ENCODE measurements at regions not wholly inside any gene's neighbourhood (a gene's known extent, or its start where the extent isn't known, plus 50 kb on each side); places are given as distances from the start of the nearest gene placed in this dataset.

DNA sequence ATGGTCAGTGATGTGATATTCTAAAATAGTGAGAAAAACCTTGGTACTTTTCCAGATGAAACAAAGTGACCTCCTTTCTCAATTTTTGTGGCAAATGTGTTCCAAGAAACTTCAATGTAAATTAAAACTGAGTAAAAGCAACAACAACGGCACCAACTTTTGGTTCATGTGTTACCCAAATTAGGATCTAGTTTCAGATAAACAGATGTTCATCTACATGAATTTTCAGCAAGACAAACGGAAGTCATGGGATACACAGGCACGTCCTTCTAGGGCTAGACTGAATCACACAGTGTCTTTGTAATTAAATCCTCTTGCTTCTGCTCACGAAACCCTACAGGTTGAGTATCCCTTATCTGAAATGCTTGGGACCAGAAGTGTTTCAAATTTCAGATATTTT is 915.2 kb downstream of the TFAP2A start:
- no peak for DNase-seq
- TF ChIP-seq POLR2A (IDR thresholded peaks at IDR 0.05; ENCODE audit: low read length) (no peak), GATA1 (IDR thresholded peaks at IDR 0.05; ENCODE audit: low read depth, low read length) (no peak)

DNA sequence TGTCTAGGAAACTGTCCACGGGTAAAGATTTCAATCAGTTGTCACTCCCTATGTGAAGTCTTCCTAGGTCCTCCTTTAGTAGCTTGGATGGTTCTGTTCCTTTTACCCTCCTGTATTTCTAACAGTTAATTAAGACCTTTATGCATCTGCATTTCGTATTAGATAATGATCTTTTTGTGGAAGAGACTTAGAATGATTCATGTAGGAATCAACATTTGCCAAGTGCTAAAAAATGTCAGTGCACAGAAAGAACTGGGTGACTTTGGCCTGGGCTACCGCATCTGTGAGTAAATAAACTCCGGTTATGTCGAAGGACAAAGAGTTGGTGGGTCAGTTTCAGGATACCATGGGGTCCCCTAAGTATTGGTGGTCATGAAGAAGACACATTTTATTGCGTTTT is 918.0 kb downstream of the TFAP2A start:
- no peak for DNase-seq
- TF ChIP-seq GATA1 (IDR thresholded peaks at IDR 0.05; ENCODE audit: low read depth, low read length), result no peak

DNA sequence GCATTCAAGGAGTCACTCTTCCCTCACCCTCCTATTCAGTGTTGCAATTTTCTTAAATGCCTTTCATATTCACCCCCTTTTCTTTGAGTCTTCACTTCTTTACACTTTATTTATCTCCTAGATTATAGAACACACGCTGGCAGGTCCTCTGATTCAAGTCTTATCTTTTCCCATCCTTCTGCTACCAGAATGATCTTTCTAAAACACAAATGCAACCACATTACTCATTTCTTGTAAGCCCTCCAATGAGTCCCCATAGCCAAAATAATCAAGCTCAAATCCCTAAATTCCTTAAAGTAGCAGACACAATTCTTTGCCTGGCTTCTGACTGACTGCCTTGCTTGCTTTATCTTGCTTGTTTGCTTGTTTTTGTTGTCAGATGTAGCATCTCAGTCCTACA is 920.0 kb downstream of the TFAP2A start:
- no peak for DNase-seq
- TF ChIP-seq POLR2A (IDR thresholded peaks at IDR 0.05; ENCODE audit: low read length), result no peak
- TF ChIP-seq GATA1 (IDR thresholded peaks at IDR 0.05; ENCODE audit: low read depth, low read length), result no peak

DNA sequence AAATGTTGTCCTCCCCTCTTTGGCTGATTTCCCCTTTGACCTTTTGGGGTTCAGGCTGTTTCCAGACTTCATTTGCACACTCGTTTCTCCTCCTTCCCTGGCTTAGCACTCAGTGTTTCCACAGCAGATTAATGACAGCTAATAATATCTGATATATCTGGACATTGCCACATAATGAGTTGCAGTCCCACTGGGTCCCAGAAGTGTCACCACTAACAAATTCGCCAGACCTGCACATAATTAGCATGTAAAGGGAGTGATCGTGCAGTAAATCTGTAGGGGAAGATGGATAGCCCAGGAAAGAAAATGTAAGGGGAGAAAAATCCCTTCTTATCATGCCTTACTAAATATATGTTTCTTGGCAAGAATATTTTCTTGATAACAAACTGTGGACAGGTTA is 922.1 kb downstream of the TFAP2A start:
- TF ChIP-seq POLR2A (IDR thresholded peaks at IDR 0.05; ENCODE audit: low read length) (no peak), GATA1 (IDR thresholded peaks at IDR 0.05; ENCODE audit: low read depth, low read length) (no peak)
- DNase-seq, result no peak

DNA sequence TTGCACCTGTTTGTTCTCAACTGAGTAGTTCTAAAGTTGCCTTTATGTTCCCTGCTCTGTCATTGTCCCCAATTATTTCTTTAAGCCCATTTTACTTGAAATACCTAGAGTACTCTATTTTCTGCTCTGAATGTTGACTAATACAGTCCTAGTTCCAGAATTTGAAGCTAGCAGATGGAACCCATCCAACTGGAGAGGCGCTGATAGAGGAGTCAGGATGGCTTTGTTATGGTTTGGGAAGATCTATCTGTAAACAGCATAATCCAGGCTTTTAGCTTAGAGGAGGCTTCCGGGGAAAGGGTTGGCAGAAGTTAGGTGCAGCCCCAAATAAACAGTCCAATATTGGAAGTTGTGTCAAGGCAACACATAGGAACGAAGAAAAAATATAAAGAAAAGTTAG is 927.7 kb downstream of the TFAP2A start:
- TF ChIP-seq POLR2A (IDR thresholded peaks at IDR 0.05; ENCODE audit: low read length) (no peak), GATA1 (IDR thresholded peaks at IDR 0.05; ENCODE audit: low read depth, low read length) (no peak)
- DNase-seq, result no peak

DNA sequence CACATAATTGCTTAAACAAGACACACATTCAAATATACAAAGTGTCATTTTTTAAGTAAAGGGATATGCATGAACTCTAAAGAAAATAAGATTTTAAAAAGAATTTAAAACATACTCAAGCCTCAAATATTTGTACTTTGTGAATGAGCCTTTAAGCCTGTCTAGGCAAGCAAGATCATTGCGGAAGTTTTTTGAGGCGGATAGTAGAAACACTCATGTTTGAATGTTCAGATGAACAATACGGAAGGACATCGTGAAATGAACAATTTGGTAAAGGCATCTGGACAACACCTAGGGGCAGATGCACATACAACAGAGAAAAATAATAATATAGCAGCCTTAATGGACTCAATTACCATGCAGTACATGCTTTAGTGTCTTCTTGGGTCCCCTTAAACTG is 928.9 kb downstream of the TFAP2A start:
- TF ChIP-seq POLR2A (IDR thresholded peaks at IDR 0.05; ENCODE audit: low read length) (no peak), GATA1 (IDR thresholded peaks at IDR 0.05; ENCODE audit: low read depth, low read length) (no peak)
- DNase-seq, result no peak

DNA sequence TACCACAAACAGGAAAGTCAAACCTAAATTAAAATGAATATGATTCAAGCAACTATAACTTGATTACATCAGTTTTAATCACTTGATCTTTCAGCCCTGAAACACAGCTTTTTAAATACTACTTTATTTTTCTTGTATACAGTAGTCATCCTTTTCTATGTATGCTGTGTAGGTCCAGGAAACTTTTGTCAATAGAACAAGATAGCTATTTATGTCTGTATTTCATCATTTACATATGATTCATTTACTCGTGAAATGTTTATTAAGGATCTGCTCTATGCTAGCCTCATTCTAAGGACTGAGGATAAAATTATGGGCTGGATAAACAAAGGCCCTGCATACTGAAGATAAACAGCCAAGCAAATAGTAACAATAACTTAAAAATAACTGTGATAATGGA is 930.2 kb downstream of the TFAP2A start:
- DNase-seq, result no peak
- TF ChIP-seq GATA1 (IDR thresholded peaks at IDR 0.05; ENCODE audit: low read depth, low read length) (no peak), POLR2A (IDR thresholded peaks at IDR 0.05; ENCODE audit: low read length) (no peak)

DNA sequence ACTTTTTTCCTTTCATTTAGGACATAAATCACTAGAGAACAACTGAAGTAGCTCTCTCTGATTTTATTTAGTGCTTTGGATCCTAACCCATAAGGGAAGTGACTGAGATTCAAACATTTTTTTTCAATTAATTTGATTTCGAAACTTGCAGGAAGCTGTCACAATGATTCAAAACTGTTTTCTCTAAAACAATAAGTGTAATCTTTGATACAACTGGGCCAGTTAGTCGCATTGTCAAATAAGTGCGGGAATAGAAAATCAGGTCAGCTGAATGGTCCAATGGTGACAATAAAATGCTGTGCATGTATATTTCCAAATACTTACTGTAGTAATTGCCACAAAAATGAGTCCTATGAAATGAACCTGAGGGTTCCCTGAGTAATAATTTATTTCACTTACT is 930.8 kb downstream of the TFAP2A start:
- TF ChIP-seq GATA1 (IDR thresholded peaks at IDR 0.05; ENCODE audit: low read depth, low read length) (no peak), POLR2A (IDR thresholded peaks at IDR 0.05; ENCODE audit: low read length) (no peak)
- DNase-seq, result no peak

DNA sequence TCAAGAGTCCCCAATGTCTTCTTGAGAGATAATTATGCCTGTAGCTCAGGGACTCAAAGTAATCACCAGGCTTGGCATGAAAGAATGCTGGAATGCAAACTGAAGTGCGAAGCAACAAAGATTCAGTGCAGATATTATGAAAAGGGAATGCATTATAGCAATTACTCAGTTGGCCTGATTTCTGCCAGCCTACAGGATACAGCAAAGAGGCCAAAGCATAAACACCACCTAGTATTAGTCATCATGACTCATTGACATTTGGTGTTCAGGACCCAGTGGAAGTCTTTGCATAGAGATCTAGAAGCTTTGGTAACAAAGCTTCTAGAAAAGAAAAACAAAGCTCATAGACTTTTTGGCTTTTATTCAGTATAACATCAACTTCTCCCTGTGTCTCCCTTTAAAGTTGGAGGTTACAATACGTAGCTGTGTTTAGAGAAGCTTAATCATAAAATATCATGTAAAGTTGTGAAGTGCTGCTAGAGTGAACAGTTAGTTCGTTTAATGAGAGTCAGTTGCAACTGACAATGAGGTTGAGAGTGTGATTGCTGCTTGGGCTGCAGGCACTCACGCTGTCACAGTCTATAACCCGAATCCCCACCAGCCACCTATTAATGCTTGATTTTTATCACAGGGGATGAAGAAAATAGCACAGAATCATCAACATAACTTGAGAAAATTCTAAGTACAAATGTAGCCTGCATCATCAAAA is 932.7 kb downstream of the TFAP2A start:
- DNase-seq, result no peak
- TF ChIP-seq GATA1 (IDR thresholded peaks at IDR 0.05; ENCODE audit: low read depth, low read length) (no peak), POLR2A (IDR thresholded peaks at IDR 0.05; ENCODE audit: low read length) (no peak)

DNA sequence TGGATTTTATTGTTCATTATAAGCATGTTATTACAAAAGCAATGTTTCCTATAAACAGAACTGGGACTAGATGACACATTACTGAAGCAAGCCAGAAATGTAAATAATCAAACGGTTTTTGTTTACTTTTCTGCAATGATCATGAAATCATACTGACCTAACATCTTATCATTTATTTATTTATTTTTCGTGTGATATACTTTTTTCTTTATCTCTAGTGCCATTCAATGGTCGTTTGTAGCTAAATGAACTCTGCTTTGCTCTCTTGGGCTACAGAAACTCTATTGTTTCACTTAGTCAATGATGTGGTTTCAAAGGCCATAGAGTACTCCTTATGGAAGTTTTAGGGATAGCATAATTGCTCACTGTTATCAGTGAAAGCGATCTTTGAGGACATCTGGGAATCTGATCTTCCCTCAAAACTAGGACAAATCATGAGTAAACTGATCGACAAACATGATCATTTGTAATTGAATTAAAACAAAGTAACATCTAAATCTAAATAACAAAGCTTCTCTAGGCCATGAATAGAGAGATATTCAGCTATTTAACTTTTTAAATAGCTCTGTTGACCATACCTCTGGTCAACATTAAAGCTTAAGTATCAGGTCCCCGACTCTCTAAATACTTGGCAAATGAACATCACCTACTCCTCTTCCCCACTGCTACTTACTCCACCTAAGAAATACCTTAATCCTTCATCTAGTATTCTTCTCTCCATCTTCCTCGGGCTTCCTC is 933.4 kb downstream of the TFAP2A start:
- no peak for TF ChIP-seq GATA1 (IDR thresholded peaks at IDR 0.05; ENCODE audit: low read depth, low read length)
- TF ChIP-seq POLR2A (IDR thresholded peaks at IDR 0.05; ENCODE audit: low read length), result no peak
- no peak for DNase-seq

DNA sequence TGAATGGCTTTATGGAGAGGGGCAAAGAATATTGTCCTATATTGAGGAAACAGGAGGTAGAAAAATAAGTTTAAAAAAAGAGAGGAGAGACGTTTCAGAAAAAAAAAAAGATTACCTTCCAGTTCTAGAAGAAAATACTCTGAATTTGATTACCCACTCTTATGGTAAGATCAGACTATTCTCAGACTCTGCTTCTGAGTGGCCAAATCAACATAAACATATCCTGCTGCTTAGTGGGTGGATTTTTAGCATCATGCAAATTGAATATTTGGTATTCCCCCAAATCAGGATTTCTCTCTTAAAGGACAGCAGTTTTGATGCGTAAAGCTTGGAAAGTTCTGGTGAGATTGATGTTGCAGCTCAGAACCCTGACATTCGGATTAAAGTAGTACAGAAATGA is 946.6 kb downstream of the TFAP2A start:
- DNase-seq, result no peak
- TF ChIP-seq POLR2A (IDR thresholded peaks at IDR 0.05; ENCODE audit: low read length) (no peak), GATA1 (IDR thresholded peaks at IDR 0.05; ENCODE audit: low read depth, low read length) (no peak)

DNA sequence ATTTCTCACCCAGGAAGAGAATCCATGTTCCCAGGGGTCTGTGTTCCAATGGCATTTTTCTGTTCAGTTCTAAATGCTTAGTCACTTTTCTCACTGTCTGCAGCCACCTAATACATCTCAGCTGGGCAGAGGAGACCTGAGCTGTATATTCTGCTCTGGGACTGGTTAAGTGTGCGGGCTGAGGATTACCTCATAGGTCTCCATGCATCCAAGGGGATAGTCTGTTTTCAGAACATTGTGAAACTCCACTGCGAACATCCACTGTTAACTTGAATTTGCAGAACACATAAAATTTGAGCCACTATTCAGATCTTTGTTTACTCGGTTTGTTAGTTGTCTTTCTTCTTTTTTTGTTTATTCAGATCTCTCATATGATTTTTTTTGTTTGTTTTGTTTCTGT is 947.1 kb downstream of the TFAP2A start:
- no peak for DNase-seq
- TF ChIP-seq POLR2A (IDR thresholded peaks at IDR 0.05; ENCODE audit: low read length), result no peak
- TF ChIP-seq GATA1 (IDR thresholded peaks at IDR 0.05; ENCODE audit: low read depth, low read length), result no peak

DNA sequence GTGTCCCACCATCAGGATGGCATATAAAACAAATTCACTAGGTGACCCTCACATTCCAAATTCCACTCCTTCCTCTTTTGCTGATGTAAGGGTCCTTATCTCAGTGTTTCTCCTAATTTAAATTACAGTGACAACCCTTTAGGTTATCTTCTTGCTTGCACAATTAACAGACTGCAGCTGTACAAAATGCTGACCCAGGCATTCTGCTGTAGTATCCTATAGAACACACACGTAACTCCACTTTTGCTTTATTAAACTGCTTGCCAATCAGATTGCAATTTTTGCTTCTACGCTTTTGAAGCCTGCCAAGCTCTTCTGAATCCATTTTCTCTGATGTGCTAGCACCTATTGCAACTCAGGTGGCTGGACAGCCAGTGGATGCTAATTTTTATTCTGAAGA is 950.3 kb downstream of the TFAP2A start:
- no peak for TF ChIP-seq POLR2A (IDR thresholded peaks at IDR 0.05; ENCODE audit: low read length)
- no peak for TF ChIP-seq GATA1 (IDR thresholded peaks at IDR 0.05; ENCODE audit: low read depth, low read length)
- DNase-seq, result no peak

DNA sequence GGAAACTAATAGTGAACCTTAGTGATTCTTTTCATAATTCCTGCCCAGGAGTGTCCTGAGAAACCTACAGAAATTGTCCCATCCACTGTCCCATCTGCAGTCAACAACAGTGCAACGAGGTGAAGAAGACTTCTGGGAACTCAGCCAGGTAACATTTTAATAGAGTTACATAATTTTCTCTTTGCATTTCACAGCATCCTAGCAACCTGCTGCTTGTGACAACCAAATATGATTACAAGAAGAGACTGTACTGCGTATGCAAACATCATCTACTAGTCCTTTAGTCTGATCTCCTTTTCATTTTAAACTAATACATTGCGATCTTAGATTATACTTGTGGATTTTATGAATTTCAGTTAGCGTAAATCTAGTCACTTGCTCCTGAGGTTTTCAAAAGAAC is 951.6 kb downstream of the TFAP2A start:
- no peak for DNase-seq
- TF ChIP-seq GATA1 (IDR thresholded peaks at IDR 0.05; ENCODE audit: low read depth, low read length) (no peak), POLR2A (IDR thresholded peaks at IDR 0.05; ENCODE audit: low read length) (no peak)

DNA sequence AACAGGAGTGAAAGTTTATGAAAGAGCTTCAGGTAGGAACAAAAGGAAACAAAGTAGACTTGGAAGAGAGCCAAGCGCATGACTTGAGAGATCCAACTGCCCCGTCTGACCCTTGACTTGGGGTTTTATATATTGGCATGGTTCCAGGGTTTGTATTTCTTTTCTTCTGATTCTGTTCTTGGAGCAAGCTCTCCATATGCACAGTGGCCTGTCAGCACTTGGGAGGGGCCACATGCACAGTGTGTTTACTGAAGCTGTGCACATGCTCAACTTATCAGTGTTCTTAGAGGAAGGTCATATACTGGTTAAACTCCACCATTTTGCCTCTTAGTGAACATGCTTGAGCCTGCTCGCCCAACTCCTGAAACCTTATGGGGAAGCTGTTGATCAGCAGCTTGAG is 953.7 kb downstream of the TFAP2A start:
- DNase-seq, result no peak
- TF ChIP-seq GATA1 (IDR thresholded peaks at IDR 0.05; ENCODE audit: low read depth, low read length), result no peak
- no peak for TF ChIP-seq POLR2A (IDR thresholded peaks at IDR 0.05; ENCODE audit: low read length)
